Vagina (tissue), 2 donors: ENCODE measurements at regions not wholly inside any gene's neighbourhood (a gene's known extent, or its start where the extent isn't known, plus 50 kb on each side); places are given as distances from the start of the nearest gene placed in this dataset.
"Not testable (repeated sequence)": the region's sequence is repeated elsewhere in the genome, so short reads cannot be mapped to it uniquely, and the experiment has no call there.

ENCODE experiments used
- DNase-seq, 2 donors: peaks; one replicate each; pipeline ENCODE4 v3.0.0-alpha.2; 2017; ENCODE audit errors: extremely low spot score in 2 of 2
- H3K27ac ChIP-seq: fragments of 200-600 bp; sonication (generic); one replicate; pipeline ENCODE4 v1.5.1; 2019
- H3K27me3 ChIP-seq: fragments of 200-600 bp; sonication (generic); one replicate; pipeline ENCODE4 v1.5.1; 2019
- H3K36me3 ChIP-seq, 2 donors: fragments of 200-600 bp; sonication (generic); one replicate each; pipeline ENCODE4 v1.5.1; 2017 to 2019
- H3K4me1 ChIP-seq: fragments of 200-600 bp; sonication (generic); one replicate; pipeline ENCODE4 v1.5.1; 2019
- H3K4me3 ChIP-seq, 2 donors: fragments of 200-600 bp; sonication (generic); 1 replicate in 1 of 2; 2 replicates in 1 of 2; pipeline ENCODE4 v1.5.1; 2016 to 2019
- H3K9me3 ChIP-seq: fragments of 200-600 bp; sonication (generic); one replicate; pipeline ENCODE4 v1.5.1; 2019
- CTCF ChIP-seq, 3 experiments: fragments of 450-650 bp in 2 of 3; fragments of 200-600 bp in 1 of 3; sonication (generic) in 1 of 3; IDR thresholded peaks; one replicate each; pipeline ENCODE4 v1.5.1; 2017 to 2019; ENCODE audit warnings: antibody characterized with exemption in 3 of 3, mild to moderate bottlenecking in 2 of 3, moderate library complexity in 2 of 3
- POLR2A ChIP-seq, 2 donors: fragments of 450-650 bp; IDR thresholded peaks; one replicate each; pipeline ENCODE4 v1.6.1; 2017; ENCODE audit warnings: antibody characterized with exemption in 2 of 2, mild to moderate bottlenecking in 2 of 2, moderate library complexity in 2 of 2
- POLR2AphosphoS5 ChIP-seq, 2 donors: sonication (generic); formaldehyde crosslinking; IDR thresholded peaks; one replicate each; pipeline ENCODE4 v1.9.0; 2017; ENCODE audit warnings: antibody characterized with exemption in 2 of 2, mild to moderate bottlenecking in 2 of 2, low read depth in 1 of 2; ENCODE audit not compliant: insufficient read depth in 1 of 2
- intact Hi-C: fragments of 100-400 bp; cut with DNase I; formaldehyde crosslinking; loops from one replicate; pipeline ENCODE4 v1.15.1; 2023

- H3K4me3 ChIP-seq: no peak overlapping the region
- H3K36me3 ChIP-seq: no peaks in the 10 kb centered on the region
- no peaks in the 10 kb centered on the region for H3K9me3 ChIP-seq
- no peak for TF ChIP-seq CTCF (IDR thresholded peaks at IDR 0.05)
- TF ChIP-seq POLR2AphosphoS5 (IDR thresholded peaks at IDR 0.05; ENCODE audit: insufficient read depth in 1 of 2, low read depth in 1 of 2): no peak
- no peak for TF ChIP-seq POLR2A (IDR thresholded peaks at IDR 0.05)
- intact Hi-C loops: no loop called here
- H3K4me1 ChIP-seq: peaks cover 7% of the 10 kb centered on the region
- DNase-seq: no peak
- H3K27ac ChIP-seq: no peak overlapping the region
- H3K27me3 ChIP-seq: no peaks in the 10 kb centered on the region
Measured at GRCh38 chr1:121516234-121516967, 331.6 kb downstream of the SRGAP2C start.

GRCh38 chr1:121517586-121518230, 332.9 kb downstream of the SRGAP2C start:
- H3K27ac ChIP-seq: no peak overlapping the region
- no peaks in the 10 kb centered on the region for H3K27me3 ChIP-seq
- H3K4me1 ChIP-seq: peaks cover 7% of the 10 kb centered on the region
- H3K9me3 ChIP-seq: no peaks in the 10 kb centered on the region
- intact Hi-C loops: no loop called here
- no peak for DNase-seq
- H3K4me3 ChIP-seq: no peak overlapping the region
- TF ChIP-seq POLR2A (IDR thresholded peaks at IDR 0.05): no peak
- TF ChIP-seq POLR2AphosphoS5 (IDR thresholded peaks at IDR 0.05; ENCODE audit: insufficient read depth in 1 of 2, low read depth in 1 of 2): no peak
- TF ChIP-seq CTCF (IDR thresholded peaks at IDR 0.05): no peak
- H3K36me3 ChIP-seq: no peaks in the 10 kb centered on the region

GRCh38 chr1:121518726-121519041, 333.9 kb downstream of the SRGAP2C start:
- intact Hi-C loops: no loop called here
- Histone ChIP-seq H3K4me3 (peak overlapping the region; percentile 37 to 40), H3K27me3 (no peaks in the 10 kb centered on the region), H3K4me1 (peaks cover 7% of the 10 kb centered on the region), H3K9me3 (no peaks in the 10 kb centered on the region), H3K27ac (no peak overlapping the region), H3K36me3 (no peaks in the 10 kb centered on the region)
- no peak for TF ChIP-seq CTCF (IDR thresholded peaks at IDR 0.05)
- no peak for TF ChIP-seq POLR2AphosphoS5 (IDR thresholded peaks at IDR 0.05; ENCODE audit: insufficient read depth in 1 of 2, low read depth in 1 of 2)
- TF ChIP-seq POLR2A (IDR thresholded peaks at IDR 0.05): no peak
- no peak for DNase-seq

GRCh38 chr1:121519042-121519755, 334.4 kb downstream of the SRGAP2C start:
- intact Hi-C loops: no loop called here
- DNase-seq: no peak
- no peaks in the 10 kb centered on the region for H3K36me3 ChIP-seq
- H3K9me3 ChIP-seq: no peaks in the 10 kb centered on the region
- TF ChIP-seq POLR2A (IDR thresholded peaks at IDR 0.05) (no peak), POLR2AphosphoS5 (IDR thresholded peaks at IDR 0.05; ENCODE audit: insufficient read depth in 1 of 2, low read depth in 1 of 2) (peak in 1 of 2 donors; percentile 19)
- no peak overlapping the region for H3K27ac ChIP-seq
- peaks cover 7% of the 10 kb centered on the region for H3K4me1 ChIP-seq
- H3K4me3 ChIP-seq: peak overlapping the region; percentile 37 to 40
- no peaks in the 10 kb centered on the region for H3K27me3 ChIP-seq

GRCh38 chr1:121519756-121520286, 335.0 kb downstream of the SRGAP2C start:
- H3K9me3 ChIP-seq, H3K4me1 ChIP-seq, DNase-seq, H3K36me3 ChIP-seq, intact Hi-C loops, H3K27me3 ChIP-seq, H3K27ac ChIP-seq: not testable (repeated sequence)
- peak overlapping the region; percentile 37 to 40 for H3K4me3 ChIP-seq
